Left colon (tissue), 2 donors: ENCODE measurements at regions not wholly inside any gene's neighbourhood (a gene's known extent, or its start where the extent isn't known, plus 50 kb on each side); places are given as distances from the start of the nearest gene placed in this dataset.
"Not testable (repeated sequence)": the region's sequence is repeated elsewhere in the genome, so short reads cannot be mapped to it uniquely, and the experiment has no call there.

Experiments
- ATAC-seq: fragments of 200-7000 bp; cut with Tn5 transposase; one replicate; pipeline ENCODE4 v1.9.1; 2020; ENCODE audit warnings: mild to moderate bottlenecking, moderate library complexity
- DNase-seq, 2 donors: peaks; one replicate each; pipeline ENCODE4 v3.0.0-alpha.2; 2020
- intact Hi-C, 2 donors: fragments of 100-400 bp; cut with DNase I in 1 of 2; cut with micrococcal nuclease in 1 of 2; formaldehyde crosslinking; loops; one replicate each; pipeline versions ENCODE4 v1.11.2 to v1.14.0; 2022; cut with DNase I, micrococcal nuclease
- donor health status: DM: no; HTN: no; CAD: no.
- donor health status: DM: yes; HTN: yes; CAD: no.

DNA sequence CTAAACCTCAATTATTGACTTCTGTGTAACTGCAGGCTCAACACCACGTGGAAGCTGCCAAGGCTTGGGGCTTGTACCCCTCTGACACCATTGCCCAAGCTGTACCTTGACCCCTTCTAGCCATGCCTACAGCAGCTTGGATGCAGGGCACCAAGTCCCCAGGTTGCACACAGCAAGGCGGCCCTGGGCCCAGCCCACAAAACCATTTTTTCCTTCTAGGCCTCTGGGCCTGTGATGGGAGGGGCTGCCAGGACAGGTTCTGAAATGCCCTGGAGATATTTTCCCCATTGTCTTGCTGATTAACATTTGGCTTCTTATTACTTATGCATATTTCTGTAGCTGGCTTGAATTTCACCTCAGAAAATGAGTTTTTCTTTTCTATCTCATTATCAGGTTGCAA, 610.0 kb upstream of the LRRN3 start:
- intact Hi-C loops: no loop called here
- no peak for DNase-seq
- ATAC-seq: no peak

DNA sequence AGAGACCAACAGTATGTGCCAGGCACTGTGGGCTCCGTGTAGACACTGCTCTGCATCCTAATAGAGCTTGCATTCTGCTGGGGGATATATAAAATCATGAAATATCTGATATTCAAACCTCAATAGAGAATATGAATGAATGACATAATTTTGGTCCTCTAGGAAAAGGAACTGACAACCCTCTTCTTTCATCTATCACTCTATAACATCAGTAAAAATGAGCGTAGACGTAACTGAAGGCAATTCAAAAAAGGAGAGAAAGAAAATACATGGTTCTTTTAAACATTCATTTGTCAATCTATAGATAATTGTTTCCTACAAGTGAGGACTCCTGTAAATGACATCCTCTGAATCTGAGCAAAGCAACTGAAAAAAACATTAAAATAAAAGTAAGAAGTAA, 607.4 kb upstream of the LRRN3 start:
- ATAC-seq (no peak), DNase-seq (no peak)
- intact Hi-C loops: no loop called here

DNA sequence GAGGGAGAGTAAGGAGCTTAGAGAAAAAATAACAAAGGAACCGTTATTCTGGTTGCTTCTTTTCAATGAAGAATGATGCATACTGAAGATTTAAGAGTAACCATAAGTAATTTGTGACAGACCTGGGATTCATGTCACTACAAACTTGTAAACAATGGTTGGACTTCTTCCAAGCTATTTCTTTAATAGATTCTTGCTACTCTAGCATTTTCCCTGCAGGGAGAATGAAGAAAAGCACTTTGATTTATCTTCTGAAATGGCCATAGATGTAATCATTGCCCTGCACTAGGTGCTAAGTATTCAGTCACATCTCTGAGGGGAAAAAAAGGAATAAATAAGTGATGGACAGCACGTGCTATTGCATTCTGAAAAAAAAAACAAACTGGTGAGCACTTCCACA, 606.6 kb upstream of the LRRN3 start:
- intact Hi-C loops: no loop called here
- no peak for ATAC-seq

DNA sequence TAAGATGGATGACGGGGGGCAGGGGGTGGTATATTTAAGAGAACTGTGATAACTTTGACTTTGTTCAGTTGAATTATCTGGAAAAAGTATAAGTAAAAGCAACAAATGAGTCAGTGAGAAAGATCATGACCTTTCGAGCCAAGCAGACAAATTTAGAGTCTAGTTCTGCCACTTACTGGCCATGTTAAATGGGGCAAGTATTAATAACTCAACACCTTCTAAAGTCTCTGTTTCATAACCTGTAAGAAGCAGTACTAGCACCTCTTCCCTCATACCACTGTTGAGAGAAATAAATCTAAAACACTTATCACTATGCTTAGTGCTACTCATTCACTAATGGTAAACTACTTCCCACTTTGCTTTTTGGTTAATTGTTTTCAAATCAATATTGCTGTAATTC, 604.4 kb upstream of the LRRN3 start:
- intact Hi-C loops: no loop called here

More for the DNA sequence above, 606.6 kb upstream of the LRRN3 start:
- no peak for DNase-seq

DNA sequence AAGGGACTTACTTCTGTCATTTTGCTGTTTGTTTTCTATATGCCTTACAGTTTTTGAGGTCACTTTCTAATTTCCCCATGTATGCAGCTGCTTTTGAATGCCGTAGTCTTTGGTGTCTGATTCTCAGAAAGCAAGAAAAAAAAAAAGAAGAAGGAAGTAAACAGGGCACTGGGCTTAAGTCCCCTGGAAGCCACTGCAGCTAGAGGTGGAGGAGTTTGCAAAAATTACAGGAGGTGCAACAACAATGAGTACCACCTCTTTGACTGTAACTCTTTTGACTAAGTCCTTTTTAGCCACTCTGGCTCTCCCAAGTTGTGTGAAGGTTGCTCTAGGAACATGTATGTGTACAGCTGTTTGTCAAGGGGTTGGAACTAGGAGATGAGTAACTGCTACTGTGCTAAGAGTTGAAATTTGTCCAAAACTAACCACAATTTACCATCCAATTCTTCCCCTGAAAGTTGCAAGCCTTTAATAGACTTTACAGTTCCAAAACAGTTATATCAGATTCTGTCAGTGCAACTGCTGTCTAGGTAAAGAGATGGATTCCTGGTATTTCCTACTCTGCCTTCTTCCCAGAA, 588.0 kb upstream of the LRRN3 start:
- ATAC-seq (no peak), DNase-seq (no peak)
- intact Hi-C loops: no loop called here

More for the DNA sequence above, 604.4 kb upstream of the LRRN3 start:
- no peak for ATAC-seq
- no peak for DNase-seq

DNA sequence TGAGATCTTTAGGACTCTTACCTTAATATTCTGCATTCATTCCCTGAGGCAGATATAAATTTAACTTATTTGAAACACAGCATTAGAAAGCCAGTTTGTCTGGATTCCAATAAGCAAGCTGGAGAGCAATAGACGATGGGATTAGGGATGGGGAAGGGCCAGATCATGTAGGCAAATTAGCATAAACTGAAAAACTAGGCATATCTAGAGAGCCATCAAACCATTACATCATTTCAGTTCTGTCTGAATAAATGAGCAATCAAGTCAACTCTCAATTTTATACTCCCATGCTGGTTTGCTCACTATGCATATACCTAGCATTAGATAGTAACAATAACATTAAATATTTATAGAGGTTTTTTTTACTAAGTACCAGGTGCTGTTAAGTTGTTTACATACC, 583.6 kb upstream of the LRRN3 start:
- ATAC-seq (no peak), DNase-seq (no peak)
- intact Hi-C loops: no loop called here

DNA sequence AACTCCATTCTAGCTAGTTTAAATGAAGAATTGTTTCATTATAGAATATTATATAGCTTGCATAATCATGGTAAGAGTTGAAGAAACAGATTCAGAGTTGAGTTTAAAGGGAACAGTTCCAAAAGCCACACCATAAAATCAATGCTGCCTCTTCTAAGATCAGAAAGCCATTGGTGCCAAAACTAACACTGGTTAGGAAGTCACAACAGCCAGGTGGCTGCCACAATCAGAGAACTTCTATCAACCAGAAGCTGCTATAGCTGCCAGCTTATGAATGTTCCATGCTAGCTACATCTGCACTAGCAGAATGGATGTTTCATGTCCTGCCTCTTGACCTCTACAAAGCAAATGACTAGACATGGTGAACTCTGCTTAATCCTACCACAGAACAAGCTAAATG, 583.1 kb upstream of the LRRN3 start:
- peak; percentile 48 for ATAC-seq
- intact Hi-C loops: no loop called here
- DNase-seq: no peak

DNA sequence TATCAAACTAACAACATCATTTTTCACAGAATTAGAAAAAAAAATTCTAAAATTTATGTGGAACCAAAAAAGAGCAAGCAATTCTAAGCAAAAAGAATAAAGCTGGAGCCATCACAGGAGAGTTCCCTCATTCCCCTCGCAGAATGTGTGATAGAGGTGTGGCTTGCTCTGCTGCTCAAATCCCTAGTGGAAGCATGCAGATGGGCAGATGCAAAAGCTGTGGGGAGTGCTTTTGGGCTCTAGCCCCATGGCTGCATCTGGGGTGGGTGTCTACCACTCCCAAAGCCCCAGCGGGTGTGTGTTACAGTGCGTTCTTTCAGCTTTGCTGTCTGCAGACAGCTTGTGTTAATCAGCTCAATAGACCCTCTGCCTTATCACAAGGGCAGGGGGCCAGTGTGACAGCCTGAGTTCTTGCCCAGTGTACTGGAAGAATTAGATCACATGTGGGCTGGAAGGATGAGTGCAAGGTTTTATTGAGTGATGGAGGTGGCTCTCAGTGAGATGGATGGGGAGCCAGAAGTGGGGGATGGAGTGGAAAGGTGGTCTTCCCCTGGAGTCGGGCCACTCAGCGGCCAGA, 575.9 kb upstream of the LRRN3 start:
- DNase-seq, intact Hi-C loops, ATAC-seq: not testable (repeated sequence)

DNA sequence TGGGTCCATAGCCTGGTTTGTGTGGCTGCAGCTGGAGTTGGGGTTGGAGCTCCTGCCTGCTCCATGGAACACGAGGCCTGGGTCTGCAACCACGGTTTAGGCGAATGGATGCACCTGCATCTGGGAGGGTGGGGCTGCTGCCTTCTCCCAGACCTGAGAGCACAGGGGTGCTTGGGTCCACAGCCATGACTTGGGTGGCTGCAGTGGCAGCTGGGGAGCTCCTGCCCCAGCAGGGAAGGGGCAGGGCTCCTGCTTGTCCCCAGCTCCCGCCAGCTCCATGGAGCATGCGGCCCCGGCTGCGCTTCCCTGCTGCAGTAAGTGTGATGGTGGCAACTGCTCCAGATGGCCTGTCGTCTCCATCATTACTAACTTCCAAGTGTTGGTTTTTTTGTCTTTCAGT, 571.1 kb upstream of the LRRN3 start:
- intact Hi-C loops: no loop called here
- ATAC-seq (no peak), DNase-seq (no peak)

DNA sequence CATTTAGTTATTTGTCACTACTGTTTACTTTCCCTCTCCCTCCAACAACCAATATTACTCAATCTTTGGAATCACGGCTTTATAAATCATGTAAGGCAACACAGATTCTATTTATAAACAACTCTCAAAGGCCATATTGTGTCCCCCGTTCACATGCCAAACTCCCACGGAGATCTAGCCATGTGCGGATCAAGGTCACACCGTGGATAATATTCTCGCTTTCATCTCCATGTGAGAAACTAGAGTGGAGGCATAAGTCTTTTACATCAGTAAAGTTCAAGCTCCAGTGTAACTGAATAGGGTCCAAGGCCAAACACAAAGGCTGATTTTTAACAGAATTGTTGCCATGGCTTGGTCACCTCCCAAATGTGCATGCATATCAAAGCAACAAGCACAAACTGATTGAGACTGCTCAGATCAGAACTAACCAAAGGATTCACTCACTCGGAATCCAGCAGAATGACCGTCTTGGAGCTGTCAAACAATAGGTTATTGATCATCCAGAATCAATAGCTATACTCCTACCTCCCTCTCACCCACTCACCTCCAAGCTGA, 569.5 kb upstream of the LRRN3 start:
- DNase-seq (no peak), ATAC-seq (no peak)
- intact Hi-C loops: no loop called here

DNA sequence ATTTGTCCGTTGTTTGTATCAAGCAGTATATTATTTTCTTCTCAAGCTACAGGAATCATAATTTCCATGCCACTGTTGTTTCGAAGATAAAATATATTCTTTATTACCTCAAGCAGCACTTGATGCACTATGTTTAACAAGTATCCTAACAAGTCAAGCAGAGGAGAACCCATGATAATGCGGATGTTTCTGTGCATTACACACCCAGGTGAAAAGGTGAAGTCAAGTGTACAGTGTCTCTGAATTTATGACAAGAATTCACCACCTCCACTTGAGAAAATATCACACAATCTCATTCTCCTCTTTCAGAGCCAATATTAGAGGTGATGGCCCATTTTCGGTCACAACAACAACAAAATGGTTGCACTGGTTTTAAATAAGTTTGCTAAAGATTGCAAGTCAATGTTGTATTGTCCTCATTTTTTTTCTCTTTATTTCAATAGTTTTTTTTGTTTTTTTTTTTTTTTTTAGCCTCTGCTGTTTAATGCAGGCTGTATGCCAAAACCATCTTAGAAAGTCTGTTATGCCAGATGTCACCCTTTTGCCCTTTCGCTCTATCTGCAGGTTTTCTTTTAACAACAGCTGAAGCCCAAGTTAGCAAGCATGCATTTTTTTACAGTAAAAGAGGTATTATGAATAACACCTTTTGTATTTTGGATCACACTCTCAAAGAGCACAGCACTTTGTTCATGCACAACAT, 568.7 kb upstream of the LRRN3 start:
- DNase-seq (no peak), ATAC-seq (peak; percentile 73)
- intact Hi-C loops: no loop called here

DNA sequence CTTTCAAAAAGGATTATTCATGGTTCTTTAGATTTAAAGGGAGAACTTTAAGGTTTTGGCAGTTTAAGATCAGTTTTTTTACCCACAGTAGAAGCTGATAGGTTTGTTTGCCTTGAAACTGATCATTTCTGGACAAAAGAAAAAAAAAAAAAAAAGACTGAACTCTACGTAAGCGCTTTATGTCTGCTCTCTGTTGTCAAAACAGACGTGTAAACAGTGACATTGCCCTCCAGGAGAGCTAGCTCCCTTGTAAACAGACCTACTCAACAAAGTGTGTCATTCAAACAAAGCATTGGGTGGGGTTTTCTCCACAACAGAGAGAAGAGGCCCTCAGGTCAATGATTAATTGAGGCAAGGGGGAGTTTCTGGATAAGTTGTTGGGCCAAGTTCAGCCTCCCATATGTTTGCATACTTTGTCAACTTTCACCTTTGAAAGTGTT, 568.1 kb upstream of the LRRN3 start:
- peak; percentile 88 for ATAC-seq
- intact Hi-C loops: no loop called here
- no peak for DNase-seq

DNA sequence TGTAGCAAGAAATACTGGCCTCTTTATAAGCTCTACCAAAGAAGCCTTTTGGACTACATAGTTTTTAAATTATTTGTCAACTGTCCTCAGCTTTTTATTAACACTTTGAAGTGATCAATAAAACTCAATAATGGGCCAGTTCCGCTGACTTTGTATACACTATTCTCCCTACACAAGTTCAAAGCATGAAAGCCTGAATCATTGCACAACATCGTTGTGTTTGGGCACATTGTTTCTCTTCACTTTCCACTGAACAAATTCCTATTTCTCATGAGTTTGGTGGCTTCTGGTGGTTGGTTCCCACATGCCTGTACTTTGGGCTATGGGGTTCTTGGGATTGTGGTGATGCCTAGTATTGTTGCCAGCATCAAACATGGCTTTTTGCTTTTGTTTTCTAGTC, 561.8 kb upstream of the LRRN3 start:
- intact Hi-C loops: no loop called here
- no peak for ATAC-seq
- no peak for DNase-seq

DNA sequence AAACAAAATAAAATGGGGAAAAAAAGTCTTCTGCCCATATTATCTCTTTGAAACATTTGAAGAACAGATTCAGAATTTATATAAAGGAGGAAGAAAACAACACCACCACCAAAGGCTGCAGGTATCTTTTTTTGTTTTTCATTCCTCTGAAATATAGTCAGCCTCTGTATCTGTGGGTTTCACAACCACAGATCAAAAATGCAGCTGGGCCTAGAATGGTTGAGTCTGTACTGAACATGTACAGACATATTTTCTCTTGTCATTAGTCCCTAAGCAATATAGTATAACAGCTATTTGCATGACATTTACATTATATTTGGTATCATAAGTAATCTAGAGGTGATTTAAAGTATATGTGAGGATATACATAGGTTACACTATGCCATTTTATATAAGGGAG, 559.7 kb upstream of the LRRN3 start:
- no peak for ATAC-seq
- intact Hi-C loops: no loop called here
- DNase-seq: no peak

DNA sequence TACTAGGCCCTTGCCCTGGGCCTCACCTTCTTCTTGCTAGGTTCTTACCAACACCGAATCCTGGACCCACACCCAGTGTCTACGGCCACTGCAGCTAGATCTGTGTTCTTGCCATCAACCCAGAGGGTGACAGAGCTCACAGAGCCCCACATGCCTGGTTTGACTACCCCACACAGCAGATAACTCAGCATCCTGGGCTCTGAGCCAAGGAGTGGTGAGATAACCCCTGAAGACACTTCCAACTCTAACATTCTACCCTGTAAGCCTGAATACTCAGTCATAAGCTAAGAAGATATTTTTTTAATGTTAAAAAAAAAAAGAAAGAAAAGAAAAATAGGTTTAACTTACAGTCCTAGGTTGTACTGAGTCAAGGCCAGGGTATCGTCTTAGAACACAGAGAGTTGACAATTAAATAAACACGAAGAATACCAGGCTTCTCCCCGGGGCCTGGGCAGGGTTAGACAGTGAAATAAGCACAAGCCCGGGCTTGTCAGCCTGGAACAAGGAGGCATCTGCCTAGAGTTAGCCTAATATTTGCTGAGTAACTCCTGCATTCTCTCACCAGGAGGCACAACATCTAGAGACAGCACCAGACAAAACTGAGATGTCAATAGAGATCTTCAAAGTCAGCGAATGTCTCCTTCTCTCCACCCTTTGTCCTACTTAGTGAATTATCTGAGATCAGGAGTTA, 556.5 kb upstream of the LRRN3 start:
- intact Hi-C loops: no loop called here
- ATAC-seq (no peak), DNase-seq (no peak)

DNA sequence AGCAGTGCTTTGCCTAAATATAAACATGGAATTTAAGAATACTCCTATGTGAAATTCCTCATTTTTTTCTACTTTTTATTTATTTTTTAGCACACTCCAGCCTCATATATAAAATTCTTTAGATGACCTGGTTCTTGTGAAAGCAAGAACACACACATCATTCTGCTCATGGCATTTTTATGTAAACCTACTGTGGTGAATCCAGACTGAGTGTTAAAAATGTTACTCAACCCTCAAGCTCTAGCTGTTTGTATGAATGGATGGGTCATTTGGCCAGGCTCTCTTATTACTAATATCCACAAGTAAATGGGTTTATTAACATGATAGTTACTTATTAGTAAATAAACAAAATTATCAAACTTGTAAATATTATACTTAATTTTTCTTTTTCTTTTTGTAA, 551.7 kb upstream of the LRRN3 start:
- DNase-seq (no peak), ATAC-seq (no peak)
- intact Hi-C loops: no loop called here

DNA sequence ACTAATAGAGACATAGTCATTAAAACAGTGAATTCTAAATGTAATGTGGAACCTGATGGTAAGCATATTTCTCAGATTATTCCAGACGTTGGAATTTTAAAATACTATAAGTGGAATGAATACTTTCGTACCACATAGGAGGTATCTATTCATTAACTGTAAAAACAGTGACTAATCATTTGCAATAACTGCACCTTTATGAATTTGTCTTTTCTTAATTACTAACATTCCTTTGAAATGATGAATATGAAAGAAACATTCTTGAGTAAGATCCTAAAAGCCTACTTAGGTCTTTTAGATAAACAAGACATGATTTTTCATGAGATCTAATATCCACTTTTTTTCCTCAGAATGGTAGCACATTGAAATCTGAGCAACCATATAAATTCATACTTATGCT, 549.0 kb upstream of the LRRN3 start:
- no peak for DNase-seq
- no peak for ATAC-seq
- intact Hi-C loops: no loop called here

DNA sequence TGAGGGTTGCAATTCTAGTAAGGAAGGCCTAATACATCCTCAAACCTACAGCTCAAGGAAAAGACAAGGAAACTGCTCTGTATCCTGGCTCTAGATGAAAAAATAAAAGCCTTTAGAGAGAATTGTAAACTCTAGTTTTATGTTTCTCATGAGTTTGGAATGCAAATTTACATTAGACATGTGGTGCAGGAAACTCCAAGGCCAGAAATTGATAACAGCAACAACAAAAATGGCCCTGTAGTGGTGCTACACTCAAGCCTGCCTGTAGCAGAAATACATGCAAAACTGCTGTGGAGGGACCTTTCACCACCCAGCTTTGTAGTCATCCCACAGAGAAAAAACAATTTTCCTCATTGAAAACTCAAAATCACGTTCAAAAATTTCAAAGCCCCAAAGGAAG, 546.7 kb upstream of the LRRN3 start:
- ATAC-seq: no peak
- no peak for DNase-seq
- intact Hi-C loops: no loop called here

DNA sequence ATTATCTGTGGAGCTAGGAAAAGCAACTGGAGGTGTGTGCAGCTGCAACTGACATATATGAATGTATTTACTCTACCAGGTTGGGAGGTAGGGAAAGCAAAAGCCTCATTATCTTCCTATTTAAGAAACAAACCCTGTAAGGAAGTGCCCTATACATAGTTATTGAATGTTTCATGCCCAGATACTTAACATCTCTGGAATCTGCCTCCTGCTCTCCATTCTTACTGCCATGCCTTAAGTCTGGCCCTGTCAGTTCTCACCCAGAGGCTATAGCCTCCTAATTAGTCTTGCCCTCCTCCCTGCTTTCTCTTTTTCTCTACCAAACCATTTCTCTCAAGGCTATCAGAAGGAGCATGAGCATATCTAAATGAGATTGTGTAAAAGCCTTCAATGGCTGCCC, 542.6 kb upstream of the LRRN3 start:
- intact Hi-C loops: no loop called here
- no peak for ATAC-seq
- DNase-seq: no peak

DNA sequence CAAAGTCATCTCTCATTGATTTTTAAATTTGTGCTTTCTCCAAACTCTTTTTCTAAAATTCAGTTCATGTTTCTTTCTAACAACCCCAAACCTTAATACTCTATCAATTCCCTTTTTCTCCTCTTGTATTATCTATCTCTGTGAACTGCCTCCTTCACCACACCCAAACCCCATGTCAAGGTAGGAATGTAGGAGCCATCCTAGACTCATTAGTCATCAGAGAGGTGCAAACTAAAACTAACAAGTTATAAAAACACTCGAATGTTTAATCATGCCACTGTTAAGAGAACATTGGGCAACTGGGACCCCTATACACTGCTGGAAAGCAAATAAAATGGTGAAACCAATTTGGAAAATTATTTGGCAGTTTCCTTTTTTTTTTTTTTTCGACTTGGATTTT, 533.8 kb upstream of the LRRN3 start:
- no peak for ATAC-seq
- intact Hi-C loops: no loop called here
- DNase-seq: no peak
